Left lung (tissue), 4 donors: ENCODE measurements at regions not wholly inside any gene's neighbourhood (a gene's known extent, or its start where the extent isn't known, plus 50 kb on each side); places are given as distances from the start of the nearest gene placed in this dataset.

ENCODE experiments used
- ATAC-seq: fragments of 200-7000 bp; cut with Tn5 transposase; one replicate; pipeline ENCODE4 v1.9.1; 2020; ENCODE audit warnings: moderate library complexity
- DNase-seq, 4 donors: peaks; one replicate each; pipeline ENCODE4 v3.0.0-alpha.2; 2013 to 2020
- H3K27ac ChIP-seq, 2 donors: fragments of 200-600 bp; sonication (generic) in 1 of 2; one replicate each; pipeline versions ENCODE4 v1.5.0 to v1.8.0; 2020 to 2021
- H3K27me3 ChIP-seq, 2 donors: fragments of 200-600 bp; sonication (generic) in 1 of 2; one replicate each; pipeline versions ENCODE4 v1.5.0 to v1.8.0; 2020 to 2021
- H3K36me3 ChIP-seq, 2 donors: fragments of 200-600 bp; sonication (generic) in 1 of 2; one replicate each; pipeline versions ENCODE4 v1.5.0 to v1.8.0; 2020 to 2021
- H3K4me1 ChIP-seq, 2 donors: fragments of 200-600 bp; one replicate each; pipeline ENCODE4 v1.8.0; 2021
- H3K4me3 ChIP-seq, 2 donors: fragments of 200-600 bp; sonication (generic) in 1 of 2; one replicate each; pipeline versions ENCODE4 v1.5.0 to v1.8.0; 2020 to 2021; ENCODE audit warnings: mild to moderate bottlenecking in 1 of 2
- H3K9me3 ChIP-seq, 2 donors: fragments of 200-600 bp; sonication (generic) in 1 of 2; one replicate each; pipeline versions ENCODE4 v1.5.0 to v1.8.0; 2020 to 2021
- CTCF ChIP-seq, 2 donors: fragments of 200-600 bp; sonication (generic) in 1 of 2; IDR thresholded peaks; one replicate each; pipeline versions ENCODE4 v1.5.0 to v1.8.0; 2021; ENCODE audit warnings: antibody characterized with exemption in 2 of 2
- intact Hi-C, 2 donors: fragments of 100-400 bp; cut with DNase I; formaldehyde crosslinking; loops; one replicate each; pipeline versions ENCODE4 v1.11.2 to v1.14.2; 2022
- donor health status: DM: no; HTN: yes; CAD: no.
- donor health status: DM: no; HTN: no; CAD: no.

- ATAC-seq (no peak), DNase-seq (no peak)
- Histone ChIP-seq H3K4me3 (no peak overlapping the region), H3K4me1 (no peaks in the 10 kb centered on the region), H3K27me3 (no peaks in the 10 kb centered on the region), H3K36me3 (no peaks in the 10 kb centered on the region), H3K27ac (no peak overlapping the region), H3K9me3 (no peaks in the 10 kb centered on the region)
- no peak for TF ChIP-seq CTCF (IDR thresholded peaks at IDR 0.05)
- intact Hi-C loops, result no loop called here
Observed at GRCh38 chr3:181458857-181459256, 252.9 kb upstream of the SOX2 start.

DNA sequence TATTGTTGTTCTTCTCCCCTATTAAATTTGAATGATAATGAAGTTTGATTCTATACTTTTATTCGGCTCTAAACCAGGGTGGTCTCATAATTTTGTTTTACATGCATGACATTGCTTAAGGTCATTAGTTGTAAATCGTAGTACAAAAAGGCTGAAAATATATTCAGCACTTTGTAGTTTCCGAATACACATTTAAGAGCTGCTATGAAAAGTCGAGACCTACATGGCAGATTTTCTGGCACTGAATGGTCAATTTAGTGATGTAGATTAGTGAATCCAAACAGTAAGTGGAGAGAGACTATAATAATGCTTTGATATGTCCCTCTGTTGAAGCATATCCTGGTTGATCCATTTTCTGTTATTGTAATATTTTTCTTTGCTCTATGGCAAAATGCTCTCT, 254.0 kb upstream of the SOX2 start:
- H3K27me3 ChIP-seq, result no peaks in the 10 kb centered on the region
- no peak overlapping the region for H3K27ac ChIP-seq
- TF ChIP-seq CTCF (IDR thresholded peaks at IDR 0.05), result no peak

DNA sequence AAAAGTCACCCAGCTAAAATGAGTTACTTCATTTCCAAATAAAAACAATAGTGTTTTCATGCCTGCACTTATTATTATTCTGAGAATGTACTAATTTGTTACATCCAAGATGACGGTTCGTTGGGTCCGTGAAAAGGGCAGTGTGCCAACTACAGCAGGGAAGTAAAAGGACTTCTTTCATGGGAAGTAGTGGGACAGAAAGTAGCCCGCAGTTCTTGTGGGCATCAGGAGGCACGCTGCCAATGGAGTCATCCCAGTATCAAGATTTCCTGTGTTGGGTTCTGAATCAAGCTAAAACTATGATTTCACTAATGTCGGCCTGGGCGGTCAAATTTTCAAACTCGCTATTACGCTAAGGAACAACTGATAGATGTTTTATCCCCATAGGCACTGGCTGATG, 254.5 kb upstream of the SOX2 start:
- no peak for ATAC-seq
- no peak overlapping the region for H3K4me3 ChIP-seq
- DNase-seq, result no peak
- no peaks in the 10 kb centered on the region for H3K4me1 ChIP-seq
- TF ChIP-seq CTCF (IDR thresholded peaks at IDR 0.05), result no peak
- intact Hi-C loops, result no loop called here
- H3K27me3 ChIP-seq, result no peaks in the 10 kb centered on the region
- H3K36me3 ChIP-seq, result no peaks in the 10 kb centered on the region
- H3K27ac ChIP-seq, result no peak overlapping the region
- no peaks in the 10 kb centered on the region for H3K9me3 ChIP-seq

More for the DNA sequence above, 254.0 kb upstream of the SOX2 start:
- intact Hi-C loops, result no loop called here
- no peaks in the 10 kb centered on the region for H3K4me1 ChIP-seq
- DNase-seq (no peak), ATAC-seq (no peak)
- no peaks in the 10 kb centered on the region for H3K36me3 ChIP-seq
- no peaks in the 10 kb centered on the region for H3K9me3 ChIP-seq
- no peak overlapping the region for H3K4me3 ChIP-seq

DNA sequence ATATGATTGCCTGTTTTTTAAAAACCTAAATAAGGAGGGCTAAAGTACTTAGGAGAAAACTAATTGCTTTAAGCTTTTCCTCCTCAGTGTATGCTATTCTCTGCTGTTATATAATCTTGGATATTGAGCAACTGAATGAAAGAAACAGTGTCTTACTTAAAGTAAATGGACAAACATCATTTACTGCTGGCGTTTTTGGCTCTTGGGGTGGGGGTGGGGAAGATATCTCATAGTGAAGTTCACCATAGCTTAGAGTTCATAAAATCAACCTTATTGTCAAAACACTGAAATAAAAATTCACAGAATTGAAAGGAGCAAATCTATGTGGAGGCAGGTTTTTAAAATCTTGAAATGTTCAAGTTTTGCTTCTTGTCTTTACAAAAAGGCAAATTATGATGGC, 256.4 kb upstream of the SOX2 start:
- intact Hi-C loops, result no loop called here
- Histone ChIP-seq H3K4me1 (no peaks in the 10 kb centered on the region), H3K27me3 (no peaks in the 10 kb centered on the region), H3K36me3 (no peaks in the 10 kb centered on the region), H3K27ac (no peak overlapping the region), H3K4me3 (no peak overlapping the region), H3K9me3 (peaks cover 0 to 2% of the 10 kb centered on the region in 2 donors)
- DNase-seq (no peak), ATAC-seq (no peak)
- no peak for TF ChIP-seq CTCF (IDR thresholded peaks at IDR 0.05)

GRCh38 chr3:181454451-181455027, 257.2 kb upstream of the SOX2 start:
- H3K9me3 ChIP-seq, result peaks cover 0 to 2% of the 10 kb centered on the region in 2 donors
- no peak overlapping the region for H3K4me3 ChIP-seq
- no peak for TF ChIP-seq CTCF (IDR thresholded peaks at IDR 0.05)
- no peak for ATAC-seq
- DNase-seq, result no peak
- H3K4me1 ChIP-seq, result no peaks in the 10 kb centered on the region
- intact Hi-C loops, result no loop called here
- no peak overlapping the region for H3K27ac ChIP-seq
- no peaks in the 10 kb centered on the region for H3K27me3 ChIP-seq
- no peaks in the 10 kb centered on the region for H3K36me3 ChIP-seq
